Spleen (tissue), 7 donors: ENCODE measurements at regions not wholly inside any gene's neighbourhood (a gene's known extent, or its start where the extent isn't known, plus 50 kb on each side); places are given as distances from the start of the nearest gene placed in this dataset.

Experiments used
- POLR2AphosphoS5 ChIP-seq, 3 donors: sonication (generic); formaldehyde crosslinking; IDR thresholded peaks; one replicate each; pipeline ENCODE4 v1.5.1; 2017; ENCODE audit warnings: antibody characterized with exemption in 3 of 3
- TF ChIP-seq, protein P1 (sequence below), 11 experiments: fragments of 200-600 bp in 7 of 11; fragments of 450-650 bp in 4 of 11; sonication (generic) in 4 of 11; IDR thresholded peaks in 8 of 11; conservative IDR thresholded peaks in 3 of 11; 1 replicate in 7 of 11; 2 replicates in 4 of 11; pipeline versions ENCODE4 v1.4.0 to v1.8.0; 2016 to 2021; ENCODE audit warnings: antibody characterized with exemption in 11 of 11, inconsistent platforms in 4 of 11, mild to moderate bottlenecking in 1 of 11
- donor health status: DM: no; HTN: no; CAD: no; lungs with moderate emphysema.
- donor health status: DM: no; HTN: no; CAD: no.
- donor health status: DM: no; HTN: no; CAD: no.

DNA sequence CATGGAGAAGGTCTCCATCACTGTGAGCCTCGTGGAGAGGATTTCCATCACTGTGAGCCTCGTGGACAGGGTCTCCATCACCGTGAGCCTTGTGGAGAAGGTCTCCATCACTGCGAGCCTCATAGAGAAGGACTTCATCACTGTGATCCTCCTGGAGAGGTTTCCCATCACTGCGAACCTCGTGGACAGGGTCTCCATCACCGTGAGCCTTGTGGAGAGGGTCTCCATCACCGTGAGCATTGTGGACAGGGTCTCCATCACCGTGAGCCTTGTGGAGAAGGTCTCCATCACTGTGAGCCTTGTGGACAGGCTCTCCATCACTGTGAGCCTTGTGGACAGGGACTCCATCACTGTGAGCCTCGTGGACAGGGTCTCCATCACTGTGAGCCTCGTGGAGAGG lies 140.4 kb downstream of the ERMARD start:
- TF ChIP-seq, protein P1, sequence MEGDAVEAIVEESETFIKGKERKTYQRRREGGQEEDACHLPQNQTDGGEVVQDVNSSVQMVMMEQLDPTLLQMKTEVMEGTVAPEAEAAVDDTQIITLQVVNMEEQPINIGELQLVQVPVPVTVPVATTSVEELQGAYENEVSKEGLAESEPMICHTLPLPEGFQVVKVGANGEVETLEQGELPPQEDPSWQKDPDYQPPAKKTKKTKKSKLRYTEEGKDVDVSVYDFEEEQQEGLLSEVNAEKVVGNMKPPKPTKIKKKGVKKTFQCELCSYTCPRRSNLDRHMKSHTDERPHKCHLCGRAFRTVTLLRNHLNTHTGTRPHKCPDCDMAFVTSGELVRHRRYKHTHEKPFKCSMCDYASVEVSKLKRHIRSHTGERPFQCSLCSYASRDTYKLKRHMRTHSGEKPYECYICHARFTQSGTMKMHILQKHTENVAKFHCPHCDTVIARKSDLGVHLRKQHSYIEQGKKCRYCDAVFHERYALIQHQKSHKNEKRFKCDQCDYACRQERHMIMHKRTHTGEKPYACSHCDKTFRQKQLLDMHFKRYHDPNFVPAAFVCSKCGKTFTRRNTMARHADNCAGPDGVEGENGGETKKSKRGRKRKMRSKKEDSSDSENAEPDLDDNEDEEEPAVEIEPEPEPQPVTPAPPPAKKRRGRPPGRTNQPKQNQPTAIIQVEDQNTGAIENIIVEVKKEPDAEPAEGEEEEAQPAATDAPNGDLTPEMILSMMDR (IDR thresholded peaks at IDR 0.05 in 8 of 11, conservative IDR thresholded peaks at IDR 0.05 in 3 of 11): no peak
- no peak for TF ChIP-seq POLR2AphosphoS5 (IDR thresholded peaks at IDR 0.05)
